Astrocyte of the cerebellum (primary cell): ENCODE measurements at regions not wholly inside any gene's neighbourhood (a gene's known extent, or its start where the extent isn't known, plus 50 kb on each side); places are given as distances from the start of the nearest gene placed in this dataset.

ENCODE experiments used
- DNase-seq: peaks from one replicate; pipeline ENCODE4 v3.0.0-alpha.2; 2011; ENCODE audit warnings: low read depth
- H3K4me3 ChIP-seq: 2 replicates; pipeline ENCODE4 v1.5.1; 2011; ENCODE audit warnings: mild to moderate bottlenecking, low read depth, low read length, moderate library complexity
- in situ Hi-C: cut with HindIII; loops from 2 replicates; pipeline ENCODE4 v1.10.0; 2017; ENCODE audit warnings: low sequenced_read_pairs
- TF ChIP-seq, protein P1 (sequence below): IDR thresholded peaks from 2 replicates; pipeline ENCODE4 v1.5.1; 2012; ENCODE audit warnings: low read length, low read depth, moderate library complexity, mild to moderate bottlenecking; ENCODE audit errors: missing control alignments

DNA sequence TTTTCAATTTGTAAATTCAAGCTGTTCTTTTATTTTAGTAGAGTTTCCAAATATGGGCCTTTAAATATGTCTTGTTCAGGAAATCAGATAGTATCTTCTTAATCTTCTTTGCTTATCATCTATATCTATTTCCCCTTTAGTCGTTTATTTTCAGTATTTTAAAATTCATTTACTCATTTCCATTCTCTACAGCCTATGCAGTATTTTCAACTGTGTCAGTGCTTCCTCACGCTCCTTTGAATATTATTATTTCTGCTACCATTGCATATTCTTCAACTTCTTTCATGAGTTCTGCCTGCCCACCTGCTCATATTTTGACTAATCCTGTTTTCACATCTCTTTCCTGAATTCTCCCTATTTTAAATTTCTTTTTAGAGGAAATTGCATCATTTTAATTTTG lies 185.4 kb downstream of the DKK2 start:
- in situ Hi-C loops = no loop called here
- TF ChIP-seq, protein P1, sequence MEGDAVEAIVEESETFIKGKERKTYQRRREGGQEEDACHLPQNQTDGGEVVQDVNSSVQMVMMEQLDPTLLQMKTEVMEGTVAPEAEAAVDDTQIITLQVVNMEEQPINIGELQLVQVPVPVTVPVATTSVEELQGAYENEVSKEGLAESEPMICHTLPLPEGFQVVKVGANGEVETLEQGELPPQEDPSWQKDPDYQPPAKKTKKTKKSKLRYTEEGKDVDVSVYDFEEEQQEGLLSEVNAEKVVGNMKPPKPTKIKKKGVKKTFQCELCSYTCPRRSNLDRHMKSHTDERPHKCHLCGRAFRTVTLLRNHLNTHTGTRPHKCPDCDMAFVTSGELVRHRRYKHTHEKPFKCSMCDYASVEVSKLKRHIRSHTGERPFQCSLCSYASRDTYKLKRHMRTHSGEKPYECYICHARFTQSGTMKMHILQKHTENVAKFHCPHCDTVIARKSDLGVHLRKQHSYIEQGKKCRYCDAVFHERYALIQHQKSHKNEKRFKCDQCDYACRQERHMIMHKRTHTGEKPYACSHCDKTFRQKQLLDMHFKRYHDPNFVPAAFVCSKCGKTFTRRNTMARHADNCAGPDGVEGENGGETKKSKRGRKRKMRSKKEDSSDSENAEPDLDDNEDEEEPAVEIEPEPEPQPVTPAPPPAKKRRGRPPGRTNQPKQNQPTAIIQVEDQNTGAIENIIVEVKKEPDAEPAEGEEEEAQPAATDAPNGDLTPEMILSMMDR = no peak
- no peak overlapping the region for H3K4me3 ChIP-seq
- DNase-seq = no peak

DNA sequence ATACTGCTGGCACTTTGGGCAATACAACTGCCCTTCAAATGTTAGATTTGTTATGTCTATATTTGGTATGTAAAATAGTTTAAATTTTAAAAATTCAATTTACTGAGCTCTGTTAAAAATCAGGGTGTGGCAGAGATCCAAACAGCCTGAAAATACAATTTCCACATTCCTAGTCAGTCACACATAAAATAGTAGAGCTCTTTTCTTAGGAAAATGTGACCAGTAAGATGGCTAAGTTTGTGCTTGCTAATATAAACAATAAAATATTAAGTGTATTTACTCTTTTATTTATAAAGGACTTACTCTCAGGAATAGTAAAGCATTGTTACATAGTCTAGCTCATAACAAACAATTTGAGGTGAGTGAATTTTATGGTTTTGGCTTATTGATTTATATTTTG lies 200.2 kb downstream of the DKK2 start:
- in situ Hi-C loops = no loop called here

DNA sequence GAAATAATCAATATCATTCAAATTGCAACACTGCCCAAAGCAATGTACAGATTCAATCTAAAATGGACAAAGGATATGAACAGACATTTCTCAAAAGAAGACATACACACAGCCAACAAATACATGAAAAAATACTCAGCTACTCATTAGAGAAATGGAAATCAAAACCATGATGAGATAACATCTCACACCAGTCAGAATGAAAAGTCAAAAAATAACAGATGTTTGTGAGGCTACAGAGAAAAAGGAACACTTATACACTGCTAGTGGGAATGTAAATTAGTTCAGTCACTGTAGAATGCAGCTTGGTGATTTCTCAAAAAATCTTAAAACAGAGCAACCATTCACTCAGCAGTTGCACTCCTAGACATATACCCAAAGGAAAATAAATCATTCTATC lies 205.2 kb downstream of the DKK2 start:
- in situ Hi-C loops = no loop called here
- no peak for DNase-seq
- H3K4me3 ChIP-seq = no peak overlapping the region
- TF ChIP-seq, protein P1 = no peak

More for the DNA sequence above, 200.2 kb downstream of the DKK2 start:
- DNase-seq = no peak
- no peak overlapping the region for H3K4me3 ChIP-seq
- TF ChIP-seq, protein P1 = no peak

DNA sequence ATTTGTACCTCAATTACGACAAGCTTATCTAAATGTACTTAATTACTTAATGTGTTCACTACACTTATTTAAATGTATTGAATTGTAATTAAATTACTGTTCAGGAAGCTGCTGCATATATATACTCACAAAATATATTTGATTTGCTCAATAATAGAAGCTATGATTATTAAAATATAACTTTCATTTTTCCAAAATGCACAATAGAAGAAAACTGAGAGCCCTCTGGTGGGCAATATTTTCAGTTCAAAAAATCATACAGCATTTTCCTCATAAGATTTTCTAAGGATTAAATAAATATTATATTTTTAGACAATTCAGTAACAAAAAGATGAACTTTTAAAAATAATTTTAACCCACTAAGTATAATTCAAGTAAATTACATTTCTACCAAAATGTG lies 217.3 kb downstream of the DKK2 start:
- TF ChIP-seq, protein P1 = peak; percentile 9
- in situ Hi-C loops = no loop called here
- no peak overlapping the region for H3K4me3 ChIP-seq
- no peak for DNase-seq

DNA sequence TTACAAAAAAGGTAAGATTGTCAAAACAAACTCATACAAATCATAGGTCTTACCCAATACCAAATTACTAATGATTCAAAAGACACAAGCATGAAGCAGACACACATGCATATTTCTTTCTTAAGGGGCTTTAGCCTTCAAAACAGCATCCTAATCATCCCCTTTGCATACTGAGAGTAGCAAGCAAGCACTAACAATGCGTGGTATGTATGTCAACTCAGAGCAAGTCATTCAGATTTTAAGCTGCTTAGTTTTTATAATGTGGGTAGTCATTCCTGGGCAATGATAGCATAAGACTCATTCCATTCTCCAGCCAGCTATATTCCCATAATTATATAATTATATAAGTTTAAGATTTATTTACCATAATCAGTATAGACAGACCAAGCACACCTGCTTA lies 219.6 kb downstream of the DKK2 start:
- peak; percentile 11 for DNase-seq
- TF ChIP-seq, protein P1 = no peak
- no peak overlapping the region for H3K4me3 ChIP-seq
- in situ Hi-C loops = no loop called here

DNA sequence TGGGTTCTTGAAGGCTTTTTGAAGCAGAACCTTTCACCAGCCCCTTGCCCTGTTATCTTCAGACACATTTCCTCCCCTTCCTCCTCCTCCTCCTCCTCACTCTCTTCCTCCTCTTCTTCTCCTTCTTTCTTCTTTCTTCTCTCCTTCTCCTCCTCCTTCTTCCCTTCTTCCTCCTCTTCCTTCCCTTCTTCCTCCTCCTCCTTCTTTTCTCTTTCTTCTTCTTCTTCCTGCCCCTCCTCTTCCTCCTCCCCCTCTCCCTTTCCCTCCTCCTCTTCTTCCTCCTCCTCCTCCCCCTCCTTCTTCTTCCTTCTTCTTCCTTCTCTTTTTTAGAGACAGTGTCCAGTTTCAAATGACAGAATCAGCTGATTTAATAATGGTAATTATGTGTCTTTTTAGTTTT lies 226.0 kb downstream of the DKK2 start:
- in situ Hi-C loops = no loop called here
- no peak for DNase-seq
- TF ChIP-seq, protein P1 = no peak
- no peak overlapping the region for H3K4me3 ChIP-seq

DNA sequence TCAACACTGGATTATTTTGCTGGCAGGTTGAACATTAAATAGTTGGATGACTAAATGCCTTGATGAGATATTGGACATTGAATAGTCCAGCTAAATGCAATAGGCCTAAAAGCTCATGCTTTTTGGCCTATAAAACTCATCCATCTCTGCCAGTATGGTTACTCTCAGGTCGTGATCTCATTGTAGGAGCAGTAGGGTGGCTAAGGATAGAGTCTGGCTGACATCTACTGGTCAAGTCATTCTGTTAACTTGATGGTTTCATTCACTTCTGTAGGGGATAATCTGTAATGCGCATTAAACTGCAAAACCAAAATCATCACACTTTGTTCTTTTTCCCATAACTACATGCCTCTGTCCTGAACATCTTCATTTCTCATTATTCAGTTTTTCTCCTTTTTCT lies 227.0 kb downstream of the DKK2 start:
- TF ChIP-seq, protein P1 = peak; percentile 49
- H3K4me3 ChIP-seq = no peak overlapping the region
- in situ Hi-C loops = no loop called here
- DNase-seq = peak; percentile 37
